ENCODE measurements at regions not wholly inside any gene's neighbourhood (a gene's known extent, or its start where the extent isn't known, plus 50 kb on each side); places are given as distances from the start of the nearest gene placed in this dataset.

DNA sequence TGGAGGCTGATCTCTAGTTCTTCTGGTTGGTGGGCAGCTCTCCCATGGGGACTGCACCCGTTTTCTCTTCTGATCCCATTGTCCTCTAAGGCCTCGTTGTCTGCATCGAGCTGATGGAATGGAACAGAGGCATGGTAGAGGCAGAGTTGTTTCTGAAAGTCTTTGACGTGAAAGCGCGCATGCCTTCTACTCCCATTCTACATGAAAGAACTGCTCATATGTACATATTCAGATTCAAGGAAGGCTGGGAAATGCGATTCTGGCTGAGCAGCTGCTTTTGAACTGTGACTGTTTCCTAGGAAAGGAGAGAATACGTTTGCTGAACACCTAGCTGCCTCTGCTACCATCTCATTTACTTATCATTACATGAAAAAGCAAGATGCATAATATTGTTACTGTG, 815.2 kb downstream of the QKI start:
- DNase-seq: no peak
- H3K27ac ChIP-seq (ENCODE audit: insufficient read length, low read depth, low read length): no peak overlapping the region
- no peak overlapping the region for H3K56ac ChIP-seq (ENCODE audit: insufficient read length, low read depth, low read length)
- H2AFZ ChIP-seq (ENCODE audit: low read length): no peak overlapping the region
- H3K4me3 Mint-ChIP-seq: no peak overlapping the region
- H4K5ac ChIP-seq (ENCODE audit: insufficient read length, low read depth, low read length): no peak overlapping the region
- H2BK120ac ChIP-seq (ENCODE audit: low read depth, low read length, poor library complexity, severe bottlenecking): no peak overlapping the region
- no peak overlapping the region for H3K4ac ChIP-seq (ENCODE audit: low read depth, low read length)
- no peaks in the 10 kb centered on the region for H3K27me3 ChIP-seq (ENCODE audit: insufficient read depth, low read length)
- H3K4me1 ChIP-seq (ENCODE audit: insufficient read depth, low read length): no peaks in the 10 kb centered on the region
- no peak overlapping the region for H2BK15ac ChIP-seq (ENCODE audit: low read depth, low read length)
- no peak overlapping the region for H3K23ac ChIP-seq (ENCODE audit: insufficient read length, low read depth, low read length)
- H2AK5ac ChIP-seq (ENCODE audit: insufficient read length, low read length): no peak overlapping the region
- H3K4me1 Mint-ChIP-seq: peaks cover 8 to 9% of the 10 kb centered on the region in 2 experiments; a peak in 2 of 4 replicates
- no peaks in the 10 kb centered on the region for H3K27me3 Mint-ChIP-seq (ENCODE audit: low read depth)
- TF ChIP-seq, protein P1, sequence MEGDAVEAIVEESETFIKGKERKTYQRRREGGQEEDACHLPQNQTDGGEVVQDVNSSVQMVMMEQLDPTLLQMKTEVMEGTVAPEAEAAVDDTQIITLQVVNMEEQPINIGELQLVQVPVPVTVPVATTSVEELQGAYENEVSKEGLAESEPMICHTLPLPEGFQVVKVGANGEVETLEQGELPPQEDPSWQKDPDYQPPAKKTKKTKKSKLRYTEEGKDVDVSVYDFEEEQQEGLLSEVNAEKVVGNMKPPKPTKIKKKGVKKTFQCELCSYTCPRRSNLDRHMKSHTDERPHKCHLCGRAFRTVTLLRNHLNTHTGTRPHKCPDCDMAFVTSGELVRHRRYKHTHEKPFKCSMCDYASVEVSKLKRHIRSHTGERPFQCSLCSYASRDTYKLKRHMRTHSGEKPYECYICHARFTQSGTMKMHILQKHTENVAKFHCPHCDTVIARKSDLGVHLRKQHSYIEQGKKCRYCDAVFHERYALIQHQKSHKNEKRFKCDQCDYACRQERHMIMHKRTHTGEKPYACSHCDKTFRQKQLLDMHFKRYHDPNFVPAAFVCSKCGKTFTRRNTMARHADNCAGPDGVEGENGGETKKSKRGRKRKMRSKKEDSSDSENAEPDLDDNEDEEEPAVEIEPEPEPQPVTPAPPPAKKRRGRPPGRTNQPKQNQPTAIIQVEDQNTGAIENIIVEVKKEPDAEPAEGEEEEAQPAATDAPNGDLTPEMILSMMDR (conservative IDR thresholded peaks at IDR 0.05): no peak
- no peak overlapping the region for H3K14ac ChIP-seq (ENCODE audit: insufficient read depth, low read length)
- H3K79me1 ChIP-seq (ENCODE audit: insufficient read depth, low read depth, low read length, poor library complexity, severe bottlenecking): no peaks in the 10 kb centered on the region
- H3K36me3 Mint-ChIP-seq (ENCODE audit: insufficient read depth in 1 of 3, low read depth in 3 of 3): peaks cover 3 to 11% (median 4%) of the 10 kb centered on the region in 3 experiments; a peak in 5 of 7 replicates
- no peak overlapping the region for H2BK5ac ChIP-seq (ENCODE audit: insufficient read length, low read length)
- no peak overlapping the region for H2BK12ac ChIP-seq (ENCODE audit: insufficient read length, low read depth, low read length)
- H4K91ac ChIP-seq (ENCODE audit: insufficient read length, low read depth, low read length): no peak overlapping the region
- WGBS (ENCODE audit: extremely low coverage, insufficient read length, low lambda C conversion rate): no CpG with 5 or more reads among the region's 8 CpGs
- no peak overlapping the region for H3K18ac ChIP-seq (ENCODE audit: insufficient read length, low read depth, low read length)
- H2BK20ac ChIP-seq (ENCODE audit: low read depth, low read length, poor library complexity, severe bottlenecking): no peak overlapping the region
- H4K8ac ChIP-seq (replicated peaks; ENCODE audit: insufficient read length, low read depth, low read length): no peak overlapping the region
- H3K9me3 Mint-ChIP-seq: peaks cover 6 to 17% of the 10 kb centered on the region in 2 experiments
- H3K9me3 ChIP-seq (ENCODE audit: control insufficient read depth, low read depth, low read length): no peaks in the 10 kb centered on the region
- H3K9ac ChIP-seq (ENCODE audit: extremely low read depth, insufficient read length, low read length): no peak overlapping the region
- H3K79me2 ChIP-seq (ENCODE audit: insufficient read depth, low read length): no peaks in the 10 kb centered on the region
- no peak overlapping the region for H3K27ac Mint-ChIP-seq
- H3T11ph ChIP-seq (ENCODE audit: low read length): no peak overlapping the region
- H4K20me1 ChIP-seq (ENCODE audit: control insufficient read depth, insufficient read depth, insufficient read length): no peaks in the 10 kb centered on the region
- no peaks in the 10 kb centered on the region for H3K23me2 ChIP-seq (ENCODE audit: insufficient read length, low read depth, low read length, poor library complexity, severe bottlenecking)
- no peak overlapping the region for H3K4me2 ChIP-seq (ENCODE audit: insufficient read depth, insufficient read length, low read length)

Data from H9 (cell line).